Nephron progenitor cell (in vitro differentiated cells): ENCODE measurements at regions not wholly inside any gene's neighbourhood (a gene's known extent, or its start where the extent isn't known, plus 50 kb on each side); places are given as distances from the start of the nearest gene placed in this dataset.
A peak's percentile ranks its signal among the peaks of the same experiment; 100 is the strongest.

ENCODE experiments used
- DNase-seq: peaks from one replicate; pipeline ENCODE4 v3.0.0; 2021
- H3K27ac Mint-ChIP-seq: 2 replicates; pipeline ENCODE4 v1.8.0; 2021; ENCODE audit warnings: mild to moderate bottlenecking, moderate library complexity, mixed read lengths
- H3K27me3 Mint-ChIP-seq: 2 replicates; pipeline ENCODE4 v1.8.0; 2021; ENCODE audit warnings: mild to moderate bottlenecking, low read depth, mixed read lengths; ENCODE audit not compliant: poor library complexity
- H3K36me3 Mint-ChIP-seq: 2 replicates; pipeline ENCODE4 v1.8.0; 2021; ENCODE audit warnings: low read depth, mixed read lengths
- H3K4me1 Mint-ChIP-seq: 2 replicates; pipeline ENCODE4 v1.8.0; 2021; ENCODE audit warnings: mixed read lengths
- H3K4me3 Mint-ChIP-seq: 2 replicates; pipeline ENCODE4 v1.8.0; 2021; ENCODE audit warnings: mild to moderate bottlenecking, moderate library complexity, mixed read lengths
- H3K9me3 Mint-ChIP-seq: 2 replicates; pipeline ENCODE4 v1.8.0; 2021; ENCODE audit warnings: mild to moderate bottlenecking, moderate library complexity, mixed read lengths
- CTCF ChIP-seq: fragments of 200-600 bp; sonication (generic); IDR thresholded peaks from 2 replicates; pipeline ENCODE4 v1.5.0; 2021; ENCODE audit warnings: antibody characterized with exemption

GRCh38 chr2:111225856-111226255, 105.1 kb downstream of the BCL2L11 start:
- peaks cover 40% of the 10 kb centered on the region for H3K9me3 Mint-ChIP-seq
- DNase-seq, result no peak
- H3K27me3 Mint-ChIP-seq, result peaks cover 21% of the 10 kb centered on the region
- no peak overlapping the region for H3K4me3 Mint-ChIP-seq
- TF ChIP-seq CTCF, result no peak
- no peak overlapping the region for H3K27ac Mint-ChIP-seq
- H3K4me1 Mint-ChIP-seq, result peaks cover 10% of the 10 kb centered on the region
- H3K36me3 Mint-ChIP-seq, result peaks cover 8% of the 10 kb centered on the region

- DNase-seq, result no peak
- H3K36me3 Mint-ChIP-seq, result peaks cover 11% of the 10 kb centered on the region
- H3K4me3 Mint-ChIP-seq, result no peak overlapping the region
Observed at GRCh38 chr2:111226876-111227700, 106.4 kb downstream of the BCL2L11 start.

GRCh38 chr2:111227716-111228141, 107.0 kb downstream of the BCL2L11 start:
- H3K27me3 Mint-ChIP-seq, result peaks cover 18% of the 10 kb centered on the region
- no peak for TF ChIP-seq CTCF
- peaks cover 10% of the 10 kb centered on the region for H3K4me1 Mint-ChIP-seq
- DNase-seq, result no peak
- peaks cover 9% of the 10 kb centered on the region for H3K36me3 Mint-ChIP-seq
- peaks cover 48% of the 10 kb centered on the region for H3K9me3 Mint-ChIP-seq
- H3K4me3 Mint-ChIP-seq, result no peak overlapping the region
- no peak overlapping the region for H3K27ac Mint-ChIP-seq

More at GRCh38 chr2:111226876-111227700, 106.4 kb downstream of the BCL2L11 start:
- H3K27me3 Mint-ChIP-seq, result peaks cover 19% of the 10 kb centered on the region
- H3K27ac Mint-ChIP-seq, result no peak overlapping the region
- H3K9me3 Mint-ChIP-seq, result peaks cover 51% of the 10 kb centered on the region
- H3K4me1 Mint-ChIP-seq, result peaks cover 10% of the 10 kb centered on the region
- no peak for TF ChIP-seq CTCF

GRCh38 chr2:111231532-111232252, 111.0 kb downstream of the BCL2L11 start:
- no peak for DNase-seq
- peaks cover 9% of the 10 kb centered on the region for H3K36me3 Mint-ChIP-seq
- no peak overlapping the region for H3K4me3 Mint-ChIP-seq
- peaks cover 11% of the 10 kb centered on the region for H3K4me1 Mint-ChIP-seq
- H3K9me3 Mint-ChIP-seq, result peaks cover 44% of the 10 kb centered on the region
- no peak overlapping the region for H3K27ac Mint-ChIP-seq
- TF ChIP-seq CTCF, result no peak
- H3K27me3 Mint-ChIP-seq, result peaks cover 6% of the 10 kb centered on the region

GRCh38 chr2:111235192-111236015, 114.7 kb downstream of the BCL2L11 start:
- no peak for TF ChIP-seq CTCF
- peaks cover 31% of the 10 kb centered on the region for H3K9me3 Mint-ChIP-seq
- peaks cover 9% of the 10 kb centered on the region for H3K36me3 Mint-ChIP-seq
- peak overlapping the region; percentile 13 for H3K27ac Mint-ChIP-seq
- H3K27me3 Mint-ChIP-seq, result no peaks in the 10 kb centered on the region
- peaks cover 11% of the 10 kb centered on the region for H3K4me1 Mint-ChIP-seq
- no peak overlapping the region for H3K4me3 Mint-ChIP-seq
- no peak for DNase-seq
